NCI-H2196 (cell line): ENCODE measurements at regions not wholly inside any gene's neighbourhood (a gene's known extent, or its start where the extent isn't known, plus 50 kb on each side); places are given as distances from the start of the nearest gene placed in this dataset.
"Not testable (repeated sequence)": the region's sequence is repeated elsewhere in the genome, so short reads cannot be mapped to it uniquely, and the experiment has no call there.

Source experiments
- DNase-seq: peaks from one replicate; lab custom pipeline; 2025; ENCODE audit not compliant: unreplicated experiment; lab: John Stamatoyannopoulos, UW

DNA sequence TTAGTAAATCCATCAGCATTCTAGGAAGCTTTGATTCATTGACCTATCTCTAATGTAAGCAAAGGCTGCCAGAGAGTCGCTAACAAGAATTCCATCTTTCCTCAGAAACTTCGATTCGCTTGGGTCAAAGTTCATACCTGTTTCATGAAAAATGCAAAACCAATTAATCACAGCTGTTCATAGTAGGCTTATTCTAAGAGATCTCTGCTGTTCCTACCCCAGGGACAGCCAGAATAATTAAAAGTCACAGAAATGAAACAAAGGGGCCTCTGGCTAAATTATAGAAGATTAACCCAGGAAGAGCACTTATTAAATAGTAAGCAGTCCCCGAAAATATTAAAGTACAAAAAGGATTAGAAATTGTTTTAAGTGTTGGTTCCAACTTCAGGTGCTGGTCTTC is 280.1 kb upstream of the FRG2C start:
- not testable (repeated sequence) for DNase-seq

- not testable (repeated sequence) for DNase-seq
Measured at GRCh38 chr3:75388486-75389124, 275.5 kb upstream of the FRG2C start.

DNA sequence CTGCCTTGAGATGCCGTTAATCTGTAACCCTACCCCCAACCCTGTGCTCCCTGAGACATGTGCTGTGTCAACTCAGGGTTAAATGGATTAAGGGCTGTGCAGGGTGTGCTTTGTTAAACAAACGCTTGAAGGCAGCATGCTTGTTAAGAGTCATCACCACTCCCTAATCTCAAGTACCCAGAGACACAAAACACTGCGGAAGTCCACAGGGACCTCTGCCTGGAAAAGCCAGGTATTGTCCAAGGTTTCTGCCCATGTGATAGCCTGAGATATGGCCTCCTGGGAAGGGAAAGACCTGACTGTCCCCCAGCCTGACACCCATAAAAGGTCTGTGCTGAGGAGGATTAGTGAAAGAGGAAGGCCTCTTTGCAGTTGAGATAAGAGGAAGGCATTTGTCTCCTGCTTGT is 270.8 kb upstream of the FRG2C start:
- DNase-seq = not testable (repeated sequence)

DNA sequence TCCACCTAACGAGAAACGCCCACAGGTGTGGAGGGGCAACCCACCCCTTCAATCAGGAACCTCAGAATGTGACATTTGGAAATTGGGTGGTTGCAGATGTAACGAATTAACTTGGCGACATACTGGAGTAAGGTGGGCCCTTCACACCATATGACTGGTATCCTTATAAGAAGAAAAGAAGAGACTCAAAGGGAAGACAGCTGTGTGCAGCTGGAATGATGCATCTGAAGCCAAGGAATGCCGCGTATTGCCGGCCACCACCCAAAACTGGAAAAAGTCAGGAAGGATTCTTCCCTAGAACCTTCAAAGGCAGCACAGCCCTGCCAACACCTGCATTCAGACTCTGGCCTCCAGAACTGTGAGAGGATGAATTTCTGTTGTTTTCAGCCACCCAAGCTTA is 270.0 kb upstream of the FRG2C start:
- not testable (repeated sequence) for DNase-seq

- not testable (repeated sequence) for DNase-seq
Measured at GRCh38 chr3:75394562-75395360, 269.4 kb upstream of the FRG2C start.

GRCh38 chr3:75395580-75396315 is 268.4 kb upstream of the FRG2C start:
- no peak for DNase-seq

GRCh38 chr3:75396316-75396802 is 267.8 kb upstream of the FRG2C start:
- DNase-seq = no peak

GRCh38 chr3:75397486-75397885 is 266.6 kb upstream of the FRG2C start:
- DNase-seq = not testable (repeated sequence)

DNA sequence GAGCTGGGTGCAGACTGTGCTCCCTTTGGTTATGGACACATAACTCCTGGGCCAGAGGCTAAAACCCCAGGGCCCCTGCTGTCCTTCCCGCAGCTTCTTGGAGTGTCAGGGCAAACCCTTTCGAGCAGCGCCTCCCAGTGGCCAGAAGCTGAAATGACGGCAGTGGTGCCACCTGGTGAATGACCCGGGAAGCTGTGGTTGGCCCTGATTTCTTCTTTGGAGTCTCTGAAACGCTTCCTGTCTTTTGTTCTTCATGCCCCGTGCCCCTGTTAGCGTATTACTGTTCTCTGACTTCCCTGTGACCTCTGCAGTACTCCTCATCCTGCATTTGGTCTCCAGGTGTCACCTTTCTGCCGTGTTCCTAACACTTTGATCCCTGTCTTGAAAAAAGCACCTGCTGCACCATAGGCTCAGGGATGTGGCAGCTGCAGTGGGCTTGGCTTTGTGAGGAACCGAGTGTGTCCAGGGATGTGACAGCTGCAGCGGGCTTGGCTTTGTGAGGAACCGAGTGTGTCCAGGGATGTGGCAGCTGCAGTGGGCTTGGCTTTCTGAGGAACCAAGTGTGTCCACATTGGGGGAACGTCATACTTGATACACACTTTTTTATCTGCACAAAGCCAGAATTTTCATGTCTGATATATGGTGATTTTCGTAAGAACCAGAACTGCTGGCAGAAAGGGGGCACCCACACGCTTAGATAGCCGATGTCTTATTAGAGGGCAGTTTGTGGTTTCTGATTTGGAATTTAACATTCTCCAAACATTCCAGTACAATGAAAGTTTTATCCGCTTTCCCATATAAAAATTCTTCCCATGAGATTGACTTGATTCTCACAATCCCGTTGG is 241.8 kb upstream of the FRG2C start:
- DNase-seq = peak; percentile 6

- not testable (repeated sequence) for DNase-seq
Measured at GRCh38 chr3:75425379-75425778, 238.7 kb upstream of the FRG2C start.

GRCh38 chr3:75427486-75427885 is 236.6 kb upstream of the FRG2C start:
- not testable (repeated sequence) for DNase-seq

DNA sequence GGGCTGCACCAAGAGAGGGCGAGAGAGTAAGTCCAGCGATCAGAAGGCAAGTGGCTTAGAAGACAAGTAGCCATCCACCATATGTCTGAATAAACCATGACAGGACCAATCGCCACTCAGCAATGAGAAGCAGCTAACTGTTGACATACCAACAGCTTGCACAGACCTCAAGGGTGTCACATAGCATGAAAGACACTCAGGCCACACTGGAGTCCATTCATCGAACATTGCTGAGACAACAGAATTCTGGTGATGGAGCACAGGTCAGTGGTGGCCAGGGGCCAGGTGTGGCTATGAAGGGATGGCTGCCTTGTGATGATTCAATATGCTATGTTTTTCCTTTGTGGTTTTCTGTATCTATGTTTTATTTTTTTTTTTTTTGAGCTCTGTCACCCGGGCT is 236.2 kb upstream of the FRG2C start:
- not testable (repeated sequence) for DNase-seq

DNA sequence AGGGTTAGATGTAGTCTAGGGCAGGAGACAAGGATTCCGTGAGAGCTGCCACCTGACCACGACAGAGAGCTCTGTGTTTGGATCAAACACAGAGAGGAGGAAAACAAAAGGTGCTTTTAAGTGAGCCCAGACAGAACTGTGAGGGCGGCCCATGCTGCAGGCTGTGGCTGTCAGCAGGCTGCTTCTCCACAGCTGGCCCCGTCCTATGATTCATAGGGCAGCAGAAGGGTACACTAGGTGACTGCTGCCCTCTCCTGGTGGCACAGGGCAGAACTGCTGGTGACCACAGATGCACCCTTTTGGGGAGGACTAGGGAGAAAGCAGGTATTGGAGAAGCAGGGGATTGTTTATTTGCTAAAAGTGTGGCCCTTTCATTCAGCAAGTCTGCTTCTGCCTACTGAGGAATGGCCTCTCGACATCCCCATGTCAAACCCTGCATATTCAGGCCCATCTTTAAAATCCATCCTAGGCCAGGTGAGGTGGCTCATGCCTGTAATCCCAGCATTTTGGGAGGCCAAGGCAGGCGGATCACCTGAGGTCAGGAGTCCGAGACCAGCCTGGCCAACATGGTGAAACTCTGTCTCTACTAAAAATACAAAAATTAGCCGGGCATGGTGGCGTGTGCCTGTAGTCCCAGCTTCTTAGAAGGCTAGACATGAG is 234.4 kb upstream of the FRG2C start:
- DNase-seq = peak; percentile 38

DNA sequence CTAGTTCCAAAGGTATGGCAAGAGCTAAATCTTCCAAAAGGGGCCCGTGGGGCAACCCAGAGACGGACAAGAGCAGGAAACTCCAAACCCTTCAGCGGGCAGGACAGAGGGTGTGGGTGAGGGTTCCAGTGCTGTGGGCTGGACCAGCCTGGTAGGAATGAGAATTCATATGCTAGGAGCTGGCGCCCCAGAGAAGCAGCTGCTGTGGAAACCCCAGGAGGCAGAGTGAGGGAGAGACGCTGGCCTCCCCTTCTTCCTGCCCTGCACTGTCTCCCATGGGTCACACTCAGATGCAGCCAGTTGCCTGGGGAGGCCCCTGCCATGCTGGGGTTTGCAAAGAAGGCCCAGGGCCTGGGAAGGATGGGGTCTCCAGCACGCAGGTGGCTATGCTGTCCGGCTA is 233.7 kb upstream of the FRG2C start:
- not testable (repeated sequence) for DNase-seq

- DNase-seq = not testable (repeated sequence)
Measured at GRCh38 chr3:75431120-75431519, 233.0 kb upstream of the FRG2C start.

DNA sequence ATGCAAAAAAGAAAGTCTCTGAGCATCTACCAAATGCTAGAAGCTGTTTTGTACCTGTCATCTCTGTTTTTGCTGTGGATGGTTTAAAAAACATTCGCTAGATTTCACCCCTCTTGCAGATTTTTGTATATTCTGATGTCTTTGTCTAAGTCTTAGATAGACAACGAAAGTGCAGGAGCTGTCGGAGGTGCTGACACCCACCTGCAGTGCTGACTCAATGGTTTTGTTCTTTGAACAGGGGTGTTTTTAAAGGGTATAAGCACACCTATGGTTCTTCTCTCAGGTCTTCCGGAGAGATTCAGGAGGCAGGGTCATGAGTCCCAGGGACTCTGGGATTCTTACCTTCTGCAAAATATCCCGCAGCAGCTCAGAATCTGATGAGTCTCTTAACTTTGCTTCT is 231.7 kb upstream of the FRG2C start:
- not testable (repeated sequence) for DNase-seq

GRCh38 chr3:75432885-75433284 is 231.2 kb upstream of the FRG2C start:
- DNase-seq = not testable (repeated sequence)

GRCh38 chr3:75433295-75433694 is 230.8 kb upstream of the FRG2C start:
- DNase-seq = not testable (repeated sequence)

- not testable (repeated sequence) for DNase-seq
Measured at GRCh38 chr3:75434276-75434912, 229.7 kb upstream of the FRG2C start.
